Endothelial cell of umbilical vein (primary cell): ENCODE measurements at regions not wholly inside any gene's neighbourhood (a gene's known extent, or its start where the extent isn't known, plus 50 kb on each side); places are given as distances from the start of the nearest gene placed in this dataset.
"Not testable (repeated sequence)": the region's sequence is repeated elsewhere in the genome, so short reads cannot be mapped to it uniquely, and the experiment has no call there.

Experiments used
- CTCF ChIP-seq, 2 donors: IDR thresholded peaks; 1 replicate in 1 of 2; 2 replicates in 1 of 2; pipeline ENCODE4 v1.5.1; 2011; ENCODE audit warnings: low read length in 2 of 2, mild to moderate bottlenecking in 2 of 2, moderate library complexity in 2 of 2, control low read depth in 1 of 2, inconsistent platforms in 1 of 2, low read depth in 1 of 2; ENCODE audit not compliant: insufficient read depth in 1 of 2; ENCODE audit errors: extremely low read depth in 1 of 2
- EZH2 ChIP-seq: IDR thresholded peaks from 2 replicates; pipeline ENCODE4 v1.6.1; 2012; ENCODE audit warnings: borderline replicate concordance, low read depth, mild to moderate bottlenecking, moderate library complexity, low read length, inconsistent platforms; ENCODE audit not compliant: severe bottlenecking
- JUN ChIP-seq: IDR thresholded peaks from 2 replicates; pipeline ENCODE4 v1.6.1; 2011; ENCODE audit warnings: borderline replicate concordance, low read depth; ENCODE audit not compliant: insufficient read length, insufficient read depth
- POLR2A ChIP-seq: IDR thresholded peaks from 2 replicates; pipeline ENCODE4 v1.6.1; 2012; ENCODE audit warnings: low read depth, mild to moderate bottlenecking, control low read depth, low read length

DNA sequence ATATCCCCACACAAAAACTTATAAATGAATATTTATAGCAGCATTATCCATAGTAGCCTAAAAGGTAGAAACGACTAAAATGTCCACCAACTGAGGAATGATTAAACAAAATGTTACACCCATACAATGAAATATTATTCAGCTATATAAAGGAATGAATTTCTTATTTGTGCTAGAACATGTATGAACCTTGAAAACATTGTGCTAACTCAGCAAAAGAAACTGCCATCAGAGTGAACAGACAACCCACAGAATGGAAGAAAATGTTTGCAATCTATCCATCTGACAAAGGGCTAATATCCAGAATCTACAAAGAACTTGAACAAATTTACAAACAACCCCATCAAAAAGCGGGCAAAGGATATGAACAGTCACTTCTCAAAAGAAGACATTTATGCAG lies 155.3 kb upstream of the DIAPH2 start:
- TF ChIP-seq CTCF (IDR thresholded peaks at IDR 0.05; ENCODE audit: extremely low read depth in 1 of 2, insufficient read depth in 1 of 2, low read depth in 1 of 2, low read length in 2 of 2); JUN; POLR2A; EZH2: not testable (repeated sequence)
